ENCODE measurements at regions not wholly inside any gene's neighbourhood (a gene's known extent, or its start where the extent isn't known, plus 50 kb on each side); places are given as distances from the start of the nearest gene placed in this dataset.

DNA sequence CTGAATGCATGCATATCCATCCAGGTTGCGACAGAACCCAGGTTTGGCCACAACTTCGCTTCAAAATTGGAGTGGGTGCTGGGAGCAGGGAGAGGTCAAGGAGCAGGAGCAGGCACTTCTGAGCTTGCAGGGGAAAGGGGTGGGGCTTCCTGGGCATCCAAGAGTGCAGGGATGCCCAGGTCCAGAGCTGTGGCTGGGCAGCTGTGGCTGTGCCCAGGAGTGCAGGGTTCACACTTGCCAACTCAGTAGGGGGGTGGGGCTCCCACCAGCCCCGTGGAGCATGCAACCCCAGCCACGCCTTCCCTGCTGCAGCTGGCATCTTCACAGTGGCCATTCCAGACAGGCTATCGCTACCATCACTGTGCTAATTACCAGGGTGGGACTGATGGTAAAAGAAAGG lies 115.3 kb upstream of the MTNR1B start (continued):
- no peak for TF ChIP-seq EP300 (IDR thresholded peaks at IDR 0.05; ENCODE audit: borderline replicate concordance in 1 of 2, low read depth in 1 of 2, low read length in 1 of 2)

DNA sequence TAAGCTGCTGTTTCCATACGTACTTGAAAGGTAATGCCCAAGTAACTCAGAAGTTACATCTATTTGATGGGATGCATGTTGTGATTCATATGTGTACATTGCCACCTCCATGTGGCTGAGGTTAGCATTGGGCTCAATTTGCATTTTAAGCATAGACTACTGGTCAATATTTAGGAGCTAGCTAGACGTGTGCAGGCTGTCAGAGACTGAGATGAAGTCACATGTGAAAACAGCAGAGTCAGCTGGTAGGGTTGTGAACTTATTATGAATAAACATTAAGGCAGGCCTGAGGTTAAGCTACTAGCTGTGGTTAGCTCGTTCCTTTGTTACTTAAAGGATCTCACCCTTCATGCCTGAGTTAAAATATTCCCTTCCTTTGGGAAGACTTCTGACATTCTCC lies 114.5 kb upstream of the MTNR1B start:
- no peaks in the 10 kb centered on the region for H3K36me3 ChIP-seq (replicated peaks in 1 of 2; ENCODE audit: control insufficient read depth in 1 of 2, insufficient read depth in 2 of 2, low read length in 1 of 2)
- H3K79me2 ChIP-seq (ENCODE audit: insufficient read depth) = no peaks in the 10 kb centered on the region
- TF ChIP-seq FOSL2 (IDR thresholded peaks at IDR 0.05; ENCODE audit: borderline replicate concordance, low read depth) = no peak
- TF ChIP-seq FOXJ3 (CRISPR knock-in tag; IDR thresholded peaks at IDR 0.05) = no peak
- TF ChIP-seq FOXM1 (IDR thresholded peaks at IDR 0.05; ENCODE audit: low read depth) = no peak
- no peak for TF ChIP-seq MEF2A (IDR thresholded peaks at IDR 0.05; ENCODE audit: borderline replicate concordance, low read depth)
- TF ChIP-seq TAF1 (IDR thresholded peaks at IDR 0.05; ENCODE audit: borderline replicate concordance, low read depth, low read length) = no peak
- no peak for TF ChIP-seq SMC3 (IDR thresholded peaks at IDR 0.05; ENCODE audit: low read depth, low read length)
- TF ChIP-seq POLR2AphosphoS5 (IDR thresholded peaks at IDR 0.05; ENCODE audit: low read depth, low read length) = no peak
- TF ChIP-seq EZH2phosphoT487 (IDR thresholded peaks at IDR 0.05; ENCODE audit: borderline replicate concordance, low read depth) = no peak
- TF ChIP-seq, protein P1, sequence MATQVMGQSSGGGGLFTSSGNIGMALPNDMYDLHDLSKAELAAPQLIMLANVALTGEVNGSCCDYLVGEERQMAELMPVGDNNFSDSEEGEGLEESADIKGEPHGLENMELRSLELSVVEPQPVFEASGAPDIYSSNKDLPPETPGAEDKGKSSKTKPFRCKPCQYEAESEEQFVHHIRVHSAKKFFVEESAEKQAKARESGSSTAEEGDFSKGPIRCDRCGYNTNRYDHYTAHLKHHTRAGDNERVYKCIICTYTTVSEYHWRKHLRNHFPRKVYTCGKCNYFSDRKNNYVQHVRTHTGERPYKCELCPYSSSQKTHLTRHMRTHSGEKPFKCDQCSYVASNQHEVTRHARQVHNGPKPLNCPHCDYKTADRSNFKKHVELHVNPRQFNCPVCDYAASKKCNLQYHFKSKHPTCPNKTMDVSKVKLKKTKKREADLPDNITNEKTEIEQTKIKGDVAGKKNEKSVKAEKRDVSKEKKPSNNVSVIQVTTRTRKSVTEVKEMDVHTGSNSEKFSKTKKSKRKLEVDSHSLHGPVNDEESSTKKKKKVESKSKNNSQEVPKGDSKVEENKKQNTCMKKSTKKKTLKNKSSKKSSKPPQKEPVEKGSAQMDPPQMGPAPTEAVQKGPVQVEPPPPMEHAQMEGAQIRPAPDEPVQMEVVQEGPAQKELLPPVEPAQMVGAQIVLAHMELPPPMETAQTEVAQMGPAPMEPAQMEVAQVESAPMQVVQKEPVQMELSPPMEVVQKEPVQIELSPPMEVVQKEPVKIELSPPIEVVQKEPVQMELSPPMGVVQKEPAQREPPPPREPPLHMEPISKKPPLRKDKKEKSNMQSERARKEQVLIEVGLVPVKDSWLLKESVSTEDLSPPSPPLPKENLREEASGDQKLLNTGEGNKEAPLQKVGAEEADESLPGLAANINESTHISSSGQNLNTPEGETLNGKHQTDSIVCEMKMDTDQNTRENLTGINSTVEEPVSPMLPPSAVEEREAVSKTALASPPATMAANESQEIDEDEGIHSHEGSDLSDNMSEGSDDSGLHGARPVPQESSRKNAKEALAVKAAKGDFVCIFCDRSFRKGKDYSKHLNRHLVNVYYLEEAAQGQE (IDR thresholded peaks at IDR 0.05; ENCODE audit: low read depth, low read length) = no peak
- TF ChIP-seq, protein P2, sequence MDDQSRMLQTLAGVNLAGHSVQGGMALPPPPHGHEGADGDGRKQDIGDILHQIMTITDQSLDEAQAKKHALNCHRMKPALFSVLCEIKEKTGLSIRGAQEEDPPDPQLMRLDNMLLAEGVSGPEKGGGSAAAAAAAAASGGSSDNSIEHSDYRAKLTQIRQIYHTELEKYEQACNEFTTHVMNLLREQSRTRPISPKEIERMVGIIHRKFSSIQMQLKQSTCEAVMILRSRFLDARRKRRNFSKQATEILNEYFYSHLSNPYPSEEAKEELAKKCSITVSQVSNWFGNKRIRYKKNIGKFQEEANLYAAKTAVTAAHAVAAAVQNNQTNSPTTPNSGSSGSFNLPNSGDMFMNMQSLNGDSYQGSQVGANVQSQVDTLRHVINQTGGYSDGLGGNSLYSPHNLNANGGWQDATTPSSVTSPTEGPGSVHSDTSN (IDR thresholded peaks at IDR 0.05) = no peak
- TF ChIP-seq TCF12 (IDR thresholded peaks at IDR 0.05) = no peak
- no peak for TF ChIP-seq YY1 (IDR thresholded peaks at IDR 0.05; ENCODE audit: low read depth)
- TF ChIP-seq CHD2 (IDR thresholded peaks at IDR 0.05; ENCODE audit: low read length, partially characterized antibody) = no peak
- TF ChIP-seq, protein P3, sequence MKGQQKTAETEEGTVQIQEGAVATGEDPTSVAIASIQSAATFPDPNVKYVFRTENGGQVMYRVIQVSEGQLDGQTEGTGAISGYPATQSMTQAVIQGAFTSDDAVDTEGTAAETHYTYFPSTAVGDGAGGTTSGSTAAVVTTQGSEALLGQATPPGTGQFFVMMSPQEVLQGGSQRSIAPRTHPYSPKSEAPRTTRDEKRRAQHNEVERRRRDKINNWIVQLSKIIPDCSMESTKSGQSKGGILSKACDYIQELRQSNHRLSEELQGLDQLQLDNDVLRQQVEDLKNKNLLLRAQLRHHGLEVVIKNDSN (IDR thresholded peaks at IDR 0.05; ENCODE audit: borderline replicate concordance, low read depth) = no peak
- TF ChIP-seq, protein P4, sequence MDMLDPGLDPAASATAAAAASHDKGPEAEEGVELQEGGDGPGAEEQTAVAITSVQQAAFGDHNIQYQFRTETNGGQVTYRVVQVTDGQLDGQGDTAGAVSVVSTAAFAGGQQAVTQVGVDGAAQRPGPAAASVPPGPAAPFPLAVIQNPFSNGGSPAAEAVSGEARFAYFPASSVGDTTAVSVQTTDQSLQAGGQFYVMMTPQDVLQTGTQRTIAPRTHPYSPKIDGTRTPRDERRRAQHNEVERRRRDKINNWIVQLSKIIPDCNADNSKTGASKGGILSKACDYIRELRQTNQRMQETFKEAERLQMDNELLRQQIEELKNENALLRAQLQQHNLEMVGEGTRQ (IDR thresholded peaks at IDR 0.05; ENCODE audit: borderline replicate concordance, low read depth, low read length) = no peak
- TF ChIP-seq EP300 (IDR thresholded peaks at IDR 0.05; ENCODE audit: borderline replicate concordance in 1 of 2, low read depth in 1 of 2, low read length in 1 of 2) = no peak
- H3K9me2 ChIP-seq = no peaks in the 10 kb centered on the region
- H3K4me2 ChIP-seq = no peak overlapping the region
- no peaks in the 10 kb centered on the region for H3F3A ChIP-seq (replicated peaks; ENCODE audit: insufficient read depth)
- peaks cover 0 to 20% of the 10 kb centered on the region in 2 experiments; a peak in 2 of 4 replicates for H3K4me1 ChIP-seq (ENCODE audit: control insufficient read depth in 1 of 2, insufficient read depth in 2 of 2, low read depth in 1 of 2, low read length in 1 of 2)
- no peak overlapping the region for H3K9ac ChIP-seq
- 64% methylated on average over 3 of the region's 3 CpGs for WGBS (ENCODE audit: low lambda C conversion rate)
- ChIA-PET CTCF (interaction anchor here (0.6 to 1.6 kb wide), 5 partner anchors 9 to 643 kb away, joined by 3 to 4 read pairs (median 4); no protein-coding TSS in a partner anchor), POLR2A (no interaction called here)
- H3K27me3 ChIP-seq (ENCODE audit: insufficient read depth) = no peaks in the 10 kb centered on the region
- no peak for DNase-seq
- no peak overlapping the region for H3K27ac ChIP-seq (ENCODE audit: low read depth in 2 of 2, low read length in 1 of 2)
- H2AFZ ChIP-seq (ENCODE audit: low read depth) = no peak overlapping the region
- no peaks in the 10 kb centered on the region for H3K9me3 ChIP-seq
- H4K20me1 ChIP-seq (ENCODE audit: insufficient read depth) = no peaks in the 10 kb centered on the region
- H3K4me3 ChIP-seq (ENCODE audit: low read depth in 2 of 2, low read length in 1 of 2) = no peak overlapping the region

All from SK-N-SH (cell line).